ACHN (cell line): ENCODE measurements at regions not wholly inside any gene's neighbourhood (a gene's known extent, or its start where the extent isn't known, plus 50 kb on each side); places are given as distances from the start of the nearest gene placed in this dataset.
"Not testable (repeated sequence)": the region's sequence is repeated elsewhere in the genome, so short reads cannot be mapped to it uniquely, and the experiment has no call there.

ENCODE experiments used
- DNase-seq: peaks from one replicate; pipeline ENCODE4 v3.0.0-alpha.2; 2015
- in situ Hi-C: cut with HindIII; loops from 2 replicates; pipeline ENCODE4 v1.10.0; 2017; ENCODE audit warnings: low sequenced_read_pairs, low pct_ligation_motif_present, low pct_unique_long_range_greater_than_20kb

DNA sequence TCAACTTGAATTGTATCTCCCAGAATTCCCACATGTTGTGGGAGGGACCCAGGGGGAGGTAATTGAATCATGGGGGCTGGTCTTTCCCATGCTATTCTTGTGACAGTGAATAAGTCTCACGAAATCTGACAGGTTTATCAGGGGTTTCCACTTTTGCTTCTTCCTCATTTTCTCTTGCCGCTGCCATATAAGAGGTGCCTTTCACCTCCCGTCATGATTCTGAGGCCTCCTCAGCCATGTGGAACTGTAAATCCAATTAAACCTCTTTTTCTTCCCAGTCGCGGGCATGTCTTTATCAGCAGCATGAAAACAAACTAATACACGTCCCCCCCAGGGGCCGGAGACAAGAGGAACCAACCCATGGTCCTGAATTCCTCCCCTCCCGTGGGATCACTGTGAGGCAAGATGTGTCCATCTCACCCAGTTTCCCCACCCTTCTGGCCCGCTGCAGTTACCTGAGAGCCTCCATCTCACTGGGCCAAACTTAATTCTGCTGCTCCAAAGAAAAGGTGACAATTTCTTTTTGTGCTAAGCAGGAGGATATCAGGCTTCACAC lies 354.0 kb upstream of the JARID2 start:
- DNase-seq, in situ Hi-C loops: not testable (repeated sequence)

- no peak for DNase-seq
- in situ Hi-C loops, result no loop called here
These were observed 351.8 kb upstream of the JARID2 start for GRCh38 chr6:14894105-14894504.

- no peak for DNase-seq
These were observed 349.4 kb upstream of the JARID2 start for GRCh38 chr6:14896475-14896874.

GRCh38 chr6:14897831-14898230 lies 348.0 kb upstream of the JARID2 start:
- in situ Hi-C loops, result no loop called here
- no peak for DNase-seq

More at GRCh38 chr6:14896475-14896874, 349.4 kb upstream of the JARID2 start:
- in situ Hi-C loops, result no loop called here

GRCh38 chr6:14899441-14899840 lies 346.4 kb upstream of the JARID2 start:
- in situ Hi-C loops, DNase-seq: not testable (repeated sequence)

DNA sequence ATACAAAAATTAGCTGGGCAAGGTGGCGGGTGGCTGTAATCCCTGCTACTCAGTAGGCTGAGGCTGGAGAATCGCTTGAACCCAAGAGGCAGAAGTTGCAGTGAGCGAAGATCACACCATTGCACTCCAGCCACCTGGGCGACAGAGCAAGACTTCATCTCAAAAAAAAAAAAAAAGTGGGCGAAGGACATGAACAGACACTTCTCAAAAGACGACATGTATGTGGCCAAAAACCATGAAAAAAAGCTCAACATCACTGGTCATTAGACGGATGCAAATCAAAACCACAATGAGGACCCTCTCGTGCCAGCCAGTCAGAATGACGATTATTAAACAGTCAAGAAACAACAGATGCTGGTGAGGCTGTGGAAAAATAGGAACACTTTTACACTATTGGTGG lies 344.9 kb upstream of the JARID2 start:
- DNase-seq, result no peak
- in situ Hi-C loops, result no loop called here

GRCh38 chr6:14903176-14904038 lies 342.5 kb upstream of the JARID2 start:
- no peak for DNase-seq
- in situ Hi-C loops, result no loop called here

GRCh38 chr6:14905201-14905600 lies 340.7 kb upstream of the JARID2 start:
- DNase-seq, result no peak
- in situ Hi-C loops, result no loop called here

DNA sequence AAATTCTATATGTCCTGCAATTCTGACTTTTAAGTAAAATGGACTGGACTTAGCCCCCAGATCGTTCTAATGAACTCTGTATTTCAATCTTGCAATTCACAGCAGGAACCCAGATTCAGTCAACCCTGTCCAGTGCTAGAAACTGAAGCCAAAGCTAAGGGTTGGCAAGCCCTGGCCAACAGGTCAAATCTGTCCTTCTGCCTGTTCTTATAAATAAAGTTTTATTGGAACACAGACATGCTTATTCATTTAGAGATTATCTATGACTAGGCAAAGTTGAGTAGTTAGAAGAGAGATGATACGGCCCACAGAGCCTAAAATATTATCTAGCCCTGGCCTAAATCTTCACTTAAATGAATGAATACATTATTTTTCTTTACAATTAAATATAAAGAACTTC lies 339.2 kb upstream of the JARID2 start:
- DNase-seq, result no peak
- in situ Hi-C loops, result no loop called here

DNA sequence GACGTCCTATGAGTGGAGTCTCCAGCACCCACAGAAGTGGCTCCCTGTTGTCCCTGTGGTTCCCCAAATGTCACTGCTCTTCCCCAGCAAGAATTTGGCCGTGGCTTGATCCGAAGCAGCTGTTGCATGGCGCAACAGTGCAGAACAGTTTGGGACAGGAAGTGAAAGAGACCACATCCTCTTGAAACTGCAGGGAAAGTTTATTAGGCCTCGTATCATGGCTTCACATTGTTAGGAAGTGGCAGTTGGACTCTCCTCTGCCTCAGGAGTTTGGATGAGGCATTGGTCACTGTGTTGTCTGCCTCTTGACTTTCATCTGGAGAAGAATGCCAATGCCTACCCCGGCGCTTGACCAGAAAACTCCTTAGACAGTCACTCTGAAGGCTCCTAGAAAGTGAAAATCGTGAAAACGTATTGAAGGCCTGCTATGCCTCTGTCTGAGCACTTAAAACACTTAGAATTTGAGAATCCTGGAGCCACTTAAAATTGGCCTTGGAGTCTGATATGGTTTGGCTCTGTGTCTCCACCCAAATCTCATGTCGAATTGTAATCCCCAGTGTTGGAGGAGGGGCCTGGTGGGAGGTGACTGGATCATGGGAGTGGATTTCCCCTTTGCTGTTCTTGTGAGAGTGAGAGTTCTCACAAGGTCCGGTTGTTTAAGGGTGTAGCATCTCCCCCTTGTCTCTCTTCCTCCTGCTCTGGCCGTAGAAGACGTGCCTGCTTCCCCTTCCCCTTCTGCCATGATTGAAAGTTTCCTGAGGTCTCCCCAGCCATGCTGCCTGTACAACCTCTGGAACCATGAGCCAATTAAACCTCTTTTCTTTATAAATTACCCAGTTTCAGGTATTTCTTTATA lies 334.9 kb upstream of the JARID2 start:
- DNase-seq, result no peak
- in situ Hi-C loops, result no loop called here

DNA sequence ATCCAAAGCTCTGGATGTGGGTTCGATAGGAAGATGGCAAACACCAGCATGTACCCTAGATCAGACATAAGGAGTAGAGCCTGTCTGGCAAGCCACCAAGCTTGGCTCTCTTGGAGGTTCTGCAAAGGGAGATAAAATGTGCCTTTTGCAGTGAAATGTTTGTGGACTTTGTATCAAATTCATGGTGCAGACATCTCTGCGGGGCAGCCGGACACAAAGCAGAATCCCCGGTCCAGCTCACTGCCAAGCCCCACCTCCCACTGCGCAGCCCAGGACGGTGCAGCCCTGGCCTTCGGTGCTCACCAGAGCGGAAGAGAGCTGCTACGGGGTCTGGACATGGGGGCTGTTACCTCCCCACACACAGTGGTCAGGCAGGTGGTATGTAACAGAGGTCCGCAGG lies 333.6 kb upstream of the JARID2 start:
- no peak for DNase-seq
- in situ Hi-C loops, result no loop called here

GRCh38 chr6:14912706-14913105 lies 333.2 kb upstream of the JARID2 start:
- in situ Hi-C loops, result no loop called here

GRCh38 chr6:14913931-14914330 lies 331.9 kb upstream of the JARID2 start:
- in situ Hi-C loops, result no loop called here
- DNase-seq, result no peak

More at GRCh38 chr6:14912706-14913105, 333.2 kb upstream of the JARID2 start:
- no peak for DNase-seq

- in situ Hi-C loops, result no loop called here
- no peak for DNase-seq
These were observed 329.7 kb upstream of the JARID2 start for GRCh38 chr6:14915888-14916832.

- in situ Hi-C loops, result no loop called here
- no peak for DNase-seq
These were observed 328.6 kb upstream of the JARID2 start for GRCh38 chr6:14917109-14917910.

- DNase-seq, result no peak
- in situ Hi-C loops, result no loop called here
These were observed 327.5 kb upstream of the JARID2 start for GRCh38 chr6:14918200-14918907.
